ENCODE measurements at regions not wholly inside any gene's neighbourhood (a gene's known extent, or its start where the extent isn't known, plus 50 kb on each side); places are given as distances from the start of the nearest gene placed in this dataset.

GRCh38 chr11:91846649-91847048 lies 378.0 kb upstream of the FAT3 start:
- Histone ChIP-seq H2AFZ (ENCODE audit: low read depth) (no peak overlapping the region), H3K9ac (no peak overlapping the region), H3K27me3 (ENCODE audit: insufficient read depth, low read depth) (no peaks in the 10 kb centered on the region)

GRCh38 chr11:91846002-91846401 lies 378.6 kb upstream of the FAT3 start:
- Histone ChIP-seq H3K4me1 (ENCODE audit: low read depth, poor library complexity, severe bottlenecking) (no peaks in the 10 kb centered on the region), H4K20me1 (ENCODE audit: insufficient read depth) (no peaks in the 10 kb centered on the region), H3K79me2 (ENCODE audit: insufficient read depth, low read depth) (no peaks in the 10 kb centered on the region), H3K27ac (no peak overlapping the region), H3K4me2 (no peak overlapping the region), H3K36me3 (ENCODE audit: insufficient read depth) (no peaks in the 10 kb centered on the region), H2AFZ (ENCODE audit: low read depth) (no peak overlapping the region), H3K9ac (no peak overlapping the region), H3K27me3 (ENCODE audit: insufficient read depth, low read depth) (no peaks in the 10 kb centered on the region), H3K4me3 (IDR thresholded peaks at IDR 0.05; ENCODE audit: insufficient read depth, low read depth, low read length) (no peak overlapping the region)
- no peak for TF ChIP-seq CTCF (conservative IDR thresholded peaks at IDR 0.05; ENCODE audit: low read depth, low read length)

More at GRCh38 chr11:91846649-91847048, 378.0 kb upstream of the FAT3 start:
- TF ChIP-seq CTCF (conservative IDR thresholded peaks at IDR 0.05; ENCODE audit: low read depth, low read length) = no peak
- no peak overlapping the region for H3K4me3 ChIP-seq (IDR thresholded peaks at IDR 0.05; ENCODE audit: insufficient read depth, low read depth, low read length)
- no peaks in the 10 kb centered on the region for H3K79me2 ChIP-seq (ENCODE audit: insufficient read depth, low read depth)
- H3K36me3 ChIP-seq (ENCODE audit: insufficient read depth) = no peaks in the 10 kb centered on the region
- H3K4me2 ChIP-seq = no peak overlapping the region
- no peaks in the 10 kb centered on the region for H3K4me1 ChIP-seq (ENCODE audit: low read depth, poor library complexity, severe bottlenecking)
- H3K27ac ChIP-seq = no peak overlapping the region
- no peaks in the 10 kb centered on the region for H4K20me1 ChIP-seq (ENCODE audit: insufficient read depth)

- H2AFZ ChIP-seq (ENCODE audit: low read depth) = no peak overlapping the region
- H3K9ac ChIP-seq = no peak overlapping the region
- H3K27ac ChIP-seq = no peak overlapping the region
- H3K79me2 ChIP-seq (ENCODE audit: insufficient read depth, low read depth) = no peaks in the 10 kb centered on the region
- TF ChIP-seq CTCF (conservative IDR thresholded peaks at IDR 0.05; ENCODE audit: low read depth, low read length) = no peak
- no peaks in the 10 kb centered on the region for H3K27me3 ChIP-seq (ENCODE audit: insufficient read depth, low read depth)
- no peaks in the 10 kb centered on the region for H4K20me1 ChIP-seq (ENCODE audit: insufficient read depth)
- H3K36me3 ChIP-seq (ENCODE audit: insufficient read depth) = no peaks in the 10 kb centered on the region
- H3K4me1 ChIP-seq (ENCODE audit: low read depth, poor library complexity, severe bottlenecking) = no peaks in the 10 kb centered on the region
- H3K4me2 ChIP-seq = no peak overlapping the region
- H3K4me3 ChIP-seq (IDR thresholded peaks at IDR 0.05; ENCODE audit: insufficient read depth, low read depth, low read length) = no peak overlapping the region
Observed at GRCh38 chr11:91840640-91841240, 383.9 kb upstream of the FAT3 start.

GRCh38 chr11:91837411-91838330 lies 386.9 kb upstream of the FAT3 start:
- no peak for TF ChIP-seq CTCF (conservative IDR thresholded peaks at IDR 0.05; ENCODE audit: low read depth, low read length)
- H2AFZ ChIP-seq (ENCODE audit: low read depth) = no peak overlapping the region

More at GRCh38 chr11:91837411-91838330, 386.9 kb upstream of the FAT3 start:
- Histone ChIP-seq H3K4me3 (IDR thresholded peaks at IDR 0.05; ENCODE audit: insufficient read depth, low read depth, low read length) (no peak overlapping the region), H3K27ac (no peak overlapping the region), H3K36me3 (ENCODE audit: insufficient read depth) (no peaks in the 10 kb centered on the region), H3K27me3 (ENCODE audit: insufficient read depth, low read depth) (no peaks in the 10 kb centered on the region), H4K20me1 (ENCODE audit: insufficient read depth) (no peaks in the 10 kb centered on the region), H3K9ac (no peak overlapping the region), H3K4me2 (no peak overlapping the region), H3K4me1 (ENCODE audit: low read depth, poor library complexity, severe bottlenecking) (no peaks in the 10 kb centered on the region), H3K79me2 (ENCODE audit: insufficient read depth, low read depth) (no peaks in the 10 kb centered on the region)
